HG02588 (cell line): ENCODE measurements at regions not wholly inside any gene's neighbourhood (a gene's known extent, or its start where the extent isn't known, plus 50 kb on each side); places are given as distances from the start of the nearest gene placed in this dataset.

Experiments used
- ATAC-seq: cut with Tn5 transposase; IDR thresholded peaks from one replicate; pipeline ENCODE4 v1.9.1; 2021; ENCODE audit warnings: mild to moderate bottlenecking, moderate library complexity; ENCODE audit not compliant: unreplicated experiment

DNA sequence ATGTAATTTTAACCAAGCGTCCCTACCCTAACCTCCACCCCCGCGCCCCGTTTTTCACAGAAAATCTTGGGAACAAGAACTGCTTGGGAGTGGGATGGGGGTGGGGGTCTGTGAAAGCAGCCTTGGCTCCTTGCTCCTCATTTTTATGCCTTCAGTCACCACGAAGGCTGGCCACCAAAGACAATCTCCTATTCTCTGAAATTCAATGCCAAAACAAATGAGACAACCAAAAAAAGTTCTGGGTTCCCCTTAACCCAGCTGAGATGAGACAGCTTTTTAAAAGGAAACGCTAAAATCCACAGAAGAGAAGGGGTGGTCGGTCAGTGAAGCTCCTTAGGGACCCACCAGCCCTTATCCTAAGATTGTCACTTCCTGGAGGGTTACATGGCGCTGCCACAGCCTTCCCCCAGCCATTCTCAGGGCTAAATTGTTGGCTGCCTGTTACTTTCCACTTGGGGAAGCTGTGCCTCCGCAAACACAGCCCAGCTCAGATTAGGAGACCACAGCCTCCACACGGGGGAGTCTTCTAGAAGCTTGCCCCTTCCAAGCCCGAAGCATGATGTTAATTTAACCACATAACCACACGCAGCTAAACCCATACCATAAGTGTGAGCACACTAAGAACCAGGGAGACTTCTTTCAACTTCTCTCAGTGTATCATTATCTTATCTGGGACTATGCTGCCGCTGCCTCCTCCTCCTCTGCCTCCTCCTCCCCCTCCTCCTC is 136.3 kb downstream of the FOXD1 start:
- ATAC-seq, result no peak

DNA sequence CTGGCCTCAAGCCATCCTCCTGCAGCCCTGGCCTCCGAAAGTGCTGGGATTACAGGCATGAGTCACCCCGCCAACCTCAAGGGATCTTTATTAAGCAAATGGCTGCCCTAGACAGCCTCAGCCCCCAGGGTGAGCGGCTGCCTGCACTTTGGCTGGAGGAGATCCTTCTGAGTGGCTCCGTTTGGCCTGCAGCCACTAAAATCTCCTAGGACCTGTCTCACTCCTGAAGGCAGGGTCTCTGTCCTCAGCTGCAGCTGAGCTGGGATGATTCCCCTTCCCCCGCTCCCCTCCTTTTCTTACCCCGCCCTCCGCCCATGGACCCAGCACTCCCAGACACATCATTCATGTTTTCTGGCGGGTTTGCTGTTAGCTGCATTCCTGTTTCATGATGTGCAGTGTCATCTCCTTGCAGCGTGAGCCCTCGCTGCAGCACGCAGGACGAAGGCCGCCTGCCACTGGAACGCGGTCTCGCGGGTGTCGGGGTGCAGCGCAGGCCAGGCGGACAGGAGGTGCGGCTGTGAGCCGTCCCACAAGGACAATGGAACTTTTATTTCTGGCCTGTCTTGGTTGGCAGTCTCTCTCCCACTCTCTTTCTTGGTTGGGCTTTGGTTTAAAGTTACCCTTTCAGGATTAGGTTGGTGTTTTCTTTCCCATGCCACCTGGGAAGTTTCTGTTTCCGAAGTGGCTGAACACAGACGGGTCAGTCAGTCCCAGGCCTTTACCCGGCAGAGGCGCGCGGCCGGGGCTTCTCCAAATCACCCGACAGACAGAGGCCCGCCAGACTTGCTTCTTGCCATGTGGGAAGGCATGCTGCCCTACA is 137.1 kb downstream of the FOXD1 start:
- no peak for ATAC-seq

DNA sequence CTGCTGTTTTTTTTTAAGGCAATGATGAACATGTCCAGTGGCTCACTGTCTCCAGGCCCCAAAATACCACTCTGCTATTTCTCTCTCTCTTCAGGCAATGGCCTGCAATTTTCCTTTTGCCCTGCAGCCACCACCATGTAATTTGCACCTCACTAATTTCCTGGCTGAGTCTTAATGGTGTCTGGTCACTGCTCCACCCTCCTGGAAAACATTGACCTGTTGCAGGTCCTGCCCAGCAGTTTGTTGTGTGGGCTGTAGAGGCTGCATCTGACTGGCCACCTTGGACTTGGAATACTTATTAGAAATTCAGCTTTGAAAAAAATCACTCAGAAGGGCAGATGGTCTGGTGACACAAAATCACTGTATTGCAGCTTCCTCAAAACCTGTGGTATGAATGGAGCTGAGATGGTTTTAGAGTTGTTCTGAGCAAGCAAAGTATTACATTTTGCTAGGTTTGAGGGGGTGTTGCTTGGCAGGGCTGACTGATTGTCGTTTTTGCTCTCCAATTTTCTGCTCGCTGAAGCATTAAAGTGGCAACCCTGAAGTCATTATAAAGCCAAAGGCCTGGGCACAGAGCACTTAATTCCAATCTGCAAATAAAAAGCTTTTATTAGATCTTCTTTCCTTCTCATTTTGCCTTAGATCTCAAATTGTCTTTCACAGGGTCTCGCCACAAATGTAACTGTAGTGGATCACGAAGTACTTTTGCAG is 134.8 kb downstream of the TMEM174 start:
- no peak for ATAC-seq

GRCh38 chr5:73306741-73307275 is 133.8 kb downstream of the TMEM174 start:
- no peak for ATAC-seq

GRCh38 chr5:73306078-73306719 is 133.2 kb downstream of the TMEM174 start:
- ATAC-seq, result no peak

DNA sequence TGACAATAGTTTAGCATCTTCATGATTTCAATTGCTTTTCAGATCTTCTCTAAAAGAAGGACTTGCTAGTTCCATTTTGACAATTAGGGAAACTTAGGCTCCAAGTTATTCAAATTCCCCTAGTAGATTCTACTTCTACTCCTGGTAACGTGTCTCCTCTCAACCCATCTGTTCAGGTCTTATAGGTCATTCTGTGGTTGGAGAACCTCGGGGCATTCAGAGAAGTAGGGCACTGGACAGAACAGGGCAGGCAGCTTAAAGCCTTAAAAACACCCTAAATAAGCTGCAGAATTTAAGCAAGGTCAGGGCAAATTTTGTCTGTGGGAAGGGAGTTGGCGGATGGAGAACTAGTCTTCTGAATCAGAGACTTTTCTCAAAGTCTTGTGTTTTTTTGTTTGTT is 132.4 kb downstream of the TMEM174 start:
- ATAC-seq, result no peak

DNA sequence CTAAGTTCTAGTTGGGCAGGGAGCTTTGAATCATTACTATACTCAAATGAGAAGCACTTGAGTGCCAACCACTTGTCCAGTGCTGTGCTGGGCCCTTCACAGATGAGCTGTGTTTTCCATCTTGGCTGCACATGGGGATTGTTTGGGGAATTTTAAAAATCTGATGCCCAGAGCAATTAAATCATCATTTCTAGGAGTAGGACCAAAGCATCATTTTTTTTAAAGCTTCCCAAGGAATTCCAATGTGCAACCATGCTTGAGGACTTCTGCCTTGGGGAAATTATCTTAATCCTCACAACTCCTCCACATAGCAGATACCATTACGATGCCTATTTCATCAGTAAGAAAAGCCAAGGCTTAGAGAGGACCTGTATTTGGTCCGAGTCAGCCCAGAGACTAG is 131.4 kb downstream of the TMEM174 start:
- ATAC-seq, result no peak

- ATAC-seq, result no peak
Measured at GRCh38 chr5:73303148-73304079, 130.4 kb downstream of the TMEM174 start.

DNA sequence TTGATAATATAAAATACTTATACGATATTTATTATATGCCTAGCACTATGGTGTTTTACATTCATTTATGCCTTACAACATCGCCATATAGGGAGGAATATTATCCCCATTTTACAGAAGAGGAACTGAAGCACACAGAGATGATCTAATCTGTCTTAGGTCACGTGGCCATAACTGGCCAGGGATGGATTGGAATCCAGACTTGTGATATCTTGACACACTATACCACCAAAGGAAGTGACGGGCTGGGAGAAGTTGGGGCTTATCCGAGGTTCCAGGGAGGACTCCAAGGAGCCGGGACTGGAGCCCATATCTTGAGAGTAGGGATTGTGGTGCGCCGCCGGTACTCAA is 129.8 kb downstream of the TMEM174 start:
- no peak for ATAC-seq

DNA sequence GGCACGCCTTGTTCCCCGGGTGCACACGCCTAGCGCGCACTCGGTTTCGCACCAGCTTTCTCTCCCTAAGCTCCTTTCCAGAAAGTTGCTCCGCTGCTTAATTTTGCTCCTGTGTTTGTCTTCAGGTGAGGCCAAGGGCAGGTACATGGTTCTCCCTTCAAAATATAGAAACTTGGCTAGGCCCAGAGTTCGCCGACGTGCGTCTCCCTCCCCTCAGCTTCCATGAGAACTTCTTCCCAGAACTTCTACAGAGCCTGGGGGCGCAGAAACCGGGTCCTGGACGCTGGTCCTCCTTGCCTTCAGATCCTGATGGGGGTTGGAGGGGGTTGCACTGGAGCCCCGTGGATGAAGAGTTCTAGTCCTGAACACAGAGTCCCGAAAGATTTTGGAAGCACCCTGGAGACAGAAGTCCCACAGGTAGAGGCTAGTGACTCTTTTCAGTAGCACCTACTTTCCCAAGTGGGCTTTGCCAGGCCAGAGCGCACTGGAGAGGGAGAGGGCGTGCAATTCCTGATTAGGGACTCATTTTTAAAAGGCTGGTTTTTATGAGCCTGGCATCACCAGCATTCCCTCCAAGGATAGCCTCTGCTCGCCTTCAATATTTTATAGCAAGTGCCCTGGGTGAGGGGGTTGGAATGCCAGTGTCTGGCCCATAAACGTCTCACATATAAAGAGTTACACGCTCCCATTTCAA is 128.4 kb downstream of the TMEM174 start:
- ATAC-seq, result no peak

DNA sequence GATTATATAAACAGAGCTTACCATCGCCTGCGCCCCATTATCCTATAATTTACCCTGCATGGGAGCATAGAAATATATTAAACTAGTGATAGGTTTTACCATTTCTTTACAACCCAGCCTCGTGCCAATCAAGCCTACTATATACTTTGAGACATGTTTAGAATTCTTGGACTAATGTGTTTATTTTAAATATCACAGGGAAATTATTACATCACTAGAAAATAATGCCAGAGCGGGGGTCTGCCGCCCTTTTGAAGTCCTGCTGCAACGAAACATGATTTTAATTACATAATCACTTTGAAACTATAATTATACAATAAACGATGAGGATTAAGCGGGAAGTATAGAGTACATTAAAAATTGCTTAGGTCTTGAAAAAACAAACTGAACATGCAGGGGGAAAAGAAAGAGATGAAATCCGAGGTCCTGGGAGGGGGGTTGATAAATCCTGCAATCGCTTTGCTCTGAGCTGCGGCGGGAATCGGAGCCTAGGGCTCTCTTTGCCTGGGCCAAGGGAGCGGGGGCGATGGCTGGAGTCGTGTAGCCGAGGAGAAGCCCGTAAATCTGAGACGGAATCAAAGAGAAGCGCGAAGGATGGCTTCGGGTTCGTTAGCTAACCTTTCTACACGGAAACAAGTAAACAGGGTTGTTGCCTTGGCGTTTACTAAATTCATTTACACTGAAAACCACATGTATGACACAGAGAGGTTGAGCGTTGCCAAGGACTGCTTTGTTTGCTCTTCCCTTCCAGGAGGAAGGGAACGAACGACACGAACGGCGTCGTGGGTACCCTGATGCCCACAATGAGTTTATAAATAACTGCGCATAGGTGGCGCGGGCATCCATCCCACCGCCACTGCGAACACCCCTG is 127.6 kb downstream of the TMEM174 start:
- no peak for ATAC-seq

DNA sequence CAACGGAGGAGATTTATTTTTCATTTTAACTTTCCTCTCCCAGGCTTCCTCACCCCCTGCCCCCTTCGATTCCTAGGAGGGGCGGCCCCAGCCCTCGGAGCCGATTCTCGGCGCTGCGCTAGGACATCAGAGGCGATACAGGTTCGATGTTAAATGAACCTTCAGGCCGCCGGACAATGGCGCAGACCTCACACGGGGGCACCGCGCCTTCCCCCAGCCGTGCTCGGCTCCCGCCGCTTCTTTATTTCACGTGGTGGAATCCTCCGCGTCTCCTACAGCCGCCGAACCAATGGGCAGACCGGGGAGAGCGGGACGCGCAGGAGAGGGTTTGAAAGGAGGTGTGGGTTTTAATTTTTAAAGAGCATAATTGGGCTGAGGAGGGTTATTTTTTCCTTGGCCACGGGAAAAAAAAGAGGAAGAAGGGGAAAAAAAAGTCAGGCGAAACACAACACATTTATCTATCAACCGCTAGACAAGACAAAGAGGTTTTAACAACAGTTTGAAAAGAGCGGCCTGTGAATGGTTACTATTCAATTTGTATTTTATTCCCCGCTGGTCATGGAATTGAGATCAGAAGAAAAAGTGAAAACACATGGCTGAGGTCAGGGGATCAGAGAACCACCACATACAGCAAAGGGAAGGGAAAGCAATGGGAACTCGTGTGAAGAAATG is 126.8 kb downstream of the TMEM174 start:
- ATAC-seq, result no peak

- ATAC-seq, result no peak
Measured at GRCh38 chr5:73298772-73299630, 126.0 kb downstream of the TMEM174 start.

DNA sequence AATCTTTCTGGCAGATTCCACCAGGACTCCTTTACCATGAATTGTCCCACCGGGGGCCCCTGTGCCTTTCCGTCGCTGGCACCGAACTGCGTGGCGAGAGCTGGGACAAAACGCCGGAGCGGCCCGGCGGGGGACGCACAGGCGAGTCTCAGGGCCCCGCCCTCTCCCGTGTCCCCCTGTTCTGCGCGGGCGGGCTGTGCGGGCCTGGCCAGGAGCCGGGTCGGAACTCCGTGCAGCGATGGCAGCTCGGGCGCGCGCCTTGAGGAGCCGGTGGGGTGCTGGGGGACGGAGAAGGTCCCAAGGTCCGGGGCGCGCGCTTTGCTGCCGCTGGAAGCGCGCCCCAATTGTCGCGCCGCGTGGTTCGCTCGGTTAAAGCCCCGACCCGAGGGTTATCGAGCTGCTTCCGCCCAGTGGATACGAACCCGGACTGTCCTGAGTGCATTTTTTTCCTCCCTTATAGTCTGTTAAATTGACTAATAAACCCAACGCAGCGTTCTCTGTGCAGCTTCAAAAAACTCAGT is 125.3 kb downstream of the TMEM174 start:
- ATAC-seq, result no peak

- no peak for ATAC-seq
Measured at GRCh38 chr5:73297430-73297829, 124.4 kb downstream of the TMEM174 start.

- ATAC-seq, result no peak
Measured at GRCh38 chr5:73296772-73297171, 123.8 kb downstream of the TMEM174 start.

DNA sequence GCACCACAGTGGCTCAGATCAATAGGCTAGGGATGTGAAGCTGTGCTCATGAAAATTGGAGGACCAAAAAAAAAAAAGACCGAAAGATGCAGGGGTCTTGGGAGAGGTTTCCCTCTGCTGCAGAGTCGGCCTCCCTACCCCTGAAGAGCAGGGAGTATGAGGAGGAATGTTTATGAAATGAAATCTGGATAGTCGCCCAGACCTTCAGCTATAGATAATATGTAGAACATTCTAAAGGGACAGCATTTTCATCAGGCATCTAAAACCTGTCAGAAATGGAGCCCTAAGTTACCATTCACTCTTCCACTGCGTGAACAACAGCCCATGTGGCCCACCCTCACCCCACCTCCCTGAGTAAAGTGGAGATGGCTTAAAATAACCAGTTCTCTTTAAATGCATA is 122.9 kb downstream of the TMEM174 start:
- no peak for ATAC-seq
